Endothelial cell of umbilical vein (primary cell): ENCODE measurements at regions not wholly inside any gene's neighbourhood (a gene's known extent, or its start where the extent isn't known, plus 50 kb on each side); places are given as distances from the start of the nearest gene placed in this dataset.

ENCODE experiments used
- BruUV-seq: library from RNA; stranded (reverse); fragments of 400-500 nt; replicated peaks from 2 replicates; lab custom pipeline; 2021; lab: Mats Ljungman, UMichigan
- CTCF ChIA-PET: fragments of 300-600, 350-600 bp; sonication (Branson Sonifier 250); formaldehyde crosslinking; loops from one replicate; lab custom pipeline; 2021; ENCODE audit warnings: antibody characterized with exemption, inconsistent platforms; lab: Charles Lee
- POLR2A ChIA-PET: fragments of 300-600, 350-600 bp; sonication (Branson Sonifier 250); formaldehyde crosslinking; loops from one replicate; lab custom pipeline; 2021; ENCODE audit warnings: antibody characterized with exemption, inconsistent platforms; lab: Charles Lee
- DNase-seq: peaks from one replicate; pipeline ENCODE4 v3.0.0-alpha.2; 2011; ENCODE audit warnings: low read depth, low spot score
- FAIRE-seq: peaks from 2 replicates; lab custom pipeline; 2011; peaks lifted over from hg19 to GRCh38; lab: Jason Lieb, UNC
- H2AFZ ChIP-seq: 2 replicates; pipeline ENCODE4 v1.6.0; 2012; ENCODE audit warnings: low read depth, low read length, control low read depth, inconsistent platforms
- H3K27ac ChIP-seq: 2 replicates; pipeline ENCODE4 v1.5.1; 2011; ENCODE audit warnings: low read depth, mild to moderate bottlenecking, control low read depth, low read length, moderate library complexity; ENCODE audit not compliant: insufficient read depth
- H3K27me3 ChIP-seq, 2 experiments: 2 replicates each; pipeline versions ENCODE4 v1.6.0 to v1.6.1; 2011; ENCODE audit warnings: low read length in 2 of 2, mixed read lengths in 1 of 2; ENCODE audit not compliant: control insufficient read depth in 2 of 2, insufficient read depth in 2 of 2
- H3K36me3 ChIP-seq, 2 experiments: 2 replicates in 1 of 2; 3 replicates in 1 of 2; pipeline ENCODE4 v1.5.1; 2011; ENCODE audit warnings: low read length in 2 of 2, mild to moderate bottlenecking in 1 of 2, moderate library complexity in 1 of 2; ENCODE audit not compliant: control insufficient read depth in 2 of 2, insufficient read depth in 2 of 2; ENCODE audit errors: extremely low read depth in 1 of 2
- H3K4me1 ChIP-seq: 3 replicates; pipeline ENCODE4 v1.5.1; 2011; ENCODE audit warnings: mild to moderate bottlenecking, low read length; ENCODE audit not compliant: control insufficient read depth, insufficient read depth; ENCODE audit errors: extremely low read depth
- H3K4me2 ChIP-seq: 2 replicates; pipeline ENCODE4 v1.6.1; 2011; ENCODE audit warnings: low read length, control low read depth, mixed read lengths; ENCODE audit not compliant: insufficient read depth
- H3K4me3 ChIP-seq, 3 experiments: fragments of 200-600 bp in 1 of 3; sonication (generic), shearing (Covaris generic) in 1 of 3; replicated peaks in 1 of 3; 2 replicates each; pipeline ENCODE4 v1.5.1; 2011 to 2016; ENCODE audit warnings: control low read depth in 3 of 3, low read length in 3 of 3, mild to moderate bottlenecking in 2 of 3, inconsistent platforms in 1 of 3, low read depth in 1 of 3, moderate library complexity in 1 of 3; ENCODE audit not compliant: insufficient read depth in 1 of 3
- H3K79me2 ChIP-seq: 2 replicates; pipeline ENCODE4 v1.6.0; 2012; ENCODE audit warnings: low read length, inconsistent platforms; ENCODE audit not compliant: control insufficient read depth, insufficient read depth
- H3K9ac ChIP-seq: replicated peaks from 2 replicates; pipeline ENCODE3; 2011; ENCODE audit warnings: low read length, control low read depth; ENCODE audit not compliant: insufficient read depth; ENCODE audit errors: extremely low read depth
- H3K9me1 ChIP-seq: replicated peaks from 3 replicates; pipeline ENCODE4 v1.6.0; 2011; ENCODE audit warnings: mild to moderate bottlenecking, low read length; ENCODE audit not compliant: control insufficient read depth, insufficient read depth; ENCODE audit errors: extremely low read depth
- H3K9me3 ChIP-seq: replicated peaks from 2 replicates; pipeline ENCODE4 v1.5.1; 2012; ENCODE audit warnings: low read length, inconsistent platforms; ENCODE audit not compliant: control insufficient read depth, insufficient read depth
- H4K20me1 ChIP-seq: replicated peaks from 2 replicates; pipeline ENCODE3; 2011; ENCODE audit warnings: mild to moderate bottlenecking, low read length; ENCODE audit not compliant: control insufficient read depth, insufficient read depth; ENCODE audit errors: extremely low read depth
- CTCF ChIP-seq, 2 donors: IDR thresholded peaks; 1 replicate in 1 of 2; 2 replicates in 1 of 2; pipeline ENCODE4 v1.5.1; 2011; ENCODE audit warnings: low read length in 2 of 2, mild to moderate bottlenecking in 2 of 2, moderate library complexity in 2 of 2, control low read depth in 1 of 2, inconsistent platforms in 1 of 2, low read depth in 1 of 2; ENCODE audit not compliant: insufficient read depth in 1 of 2; ENCODE audit errors: extremely low read depth in 1 of 2
- EZH2 ChIP-seq: IDR thresholded peaks from 2 replicates; pipeline ENCODE4 v1.6.1; 2012; ENCODE audit warnings: borderline replicate concordance, low read depth, mild to moderate bottlenecking, moderate library complexity, low read length, inconsistent platforms; ENCODE audit not compliant: severe bottlenecking
- FOS ChIP-seq: IDR thresholded peaks from 2 replicates; pipeline ENCODE4 v1.6.1; 2011; ENCODE audit warnings: mild to moderate bottlenecking, low read length, moderate library complexity, borderline replicate concordance; ENCODE audit not compliant: insufficient read depth
- GATA2 ChIP-seq: IDR thresholded peaks from 2 replicates; pipeline ENCODE4 v1.7.0; 2011; ENCODE audit warnings: low read depth, mild to moderate bottlenecking, moderate library complexity, mixed read lengths, low read length; ENCODE audit not compliant: insufficient read length, insufficient read depth
- JUN ChIP-seq: IDR thresholded peaks from 2 replicates; pipeline ENCODE4 v1.6.1; 2011; ENCODE audit warnings: borderline replicate concordance, low read depth; ENCODE audit not compliant: insufficient read length, insufficient read depth
- MYC ChIP-seq: IDR thresholded peaks from one replicate; pipeline ENCODE4 v1.6.1; 2011; ENCODE audit warnings: mild to moderate bottlenecking, low read depth, low read length
- POLR2A ChIP-seq: IDR thresholded peaks from 2 replicates; pipeline ENCODE4 v1.6.1; 2012; ENCODE audit warnings: low read depth, mild to moderate bottlenecking, control low read depth, low read length
- POLR2AphosphoS5 ChIP-seq: IDR thresholded peaks from 2 replicates; pipeline ENCODE4 v1.6.1; 2012; ENCODE audit warnings: low read depth, mild to moderate bottlenecking, control low read depth, low read length, moderate library complexity; ENCODE audit not compliant: insufficient read depth
- dilution Hi-C: fragments of 300-500 bp; cut with MboI; formaldehyde crosslinking; loops from one replicate; pipeline ENCODE4 v1.15.0; 2019; ENCODE audit warnings: low sequenced_read_pairs; ENCODE audit not compliant: extremely low pct_ligation_motif_present
- intact Hi-C: fragments of 100-400 bp; cut with micrococcal nuclease; formaldehyde crosslinking; loops from one replicate; pipeline ENCODE4 v1.10.0; 2022
- TF ChIP-seq, protein P1 (sequence below): IDR thresholded peaks from 2 replicates; pipeline ENCODE4 v1.6.1; 2011; ENCODE audit not compliant: insufficient read depth, insufficient read length

DNA sequence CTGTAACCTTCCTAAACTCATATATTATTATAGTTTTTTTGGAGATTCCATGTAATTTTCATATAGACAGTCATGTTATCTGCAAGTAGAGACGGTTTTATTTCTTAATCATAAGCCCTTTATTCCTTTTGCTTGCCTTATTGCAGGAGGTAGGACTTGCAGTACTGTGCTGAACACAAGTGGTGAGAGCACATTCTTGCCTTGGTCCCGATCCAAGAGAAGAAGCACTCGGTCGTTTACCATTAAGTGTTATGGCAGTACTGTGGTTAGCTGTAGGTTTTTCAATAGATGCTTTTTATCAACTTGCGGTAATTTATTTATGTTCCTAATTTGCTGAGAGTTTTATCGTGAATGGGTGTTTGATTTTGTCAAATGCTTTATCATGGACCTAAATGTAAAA lies 305.7 kb downstream of the DYSF start:
- H3K27me3 ChIP-seq = peaks cover 7% of the 10 kb centered on the region in 2 experiments
- intact Hi-C loops = no loop called here
- no peaks in the 10 kb centered on the region for H4K20me1 ChIP-seq
- ChIA-PET POLR2A (no interaction called here), CTCF (no interaction called here)
- H3K4me1 ChIP-seq = peaks cover 10% of the 10 kb centered on the region
- no peak overlapping the region for H3K27ac ChIP-seq
- no peak overlapping the region for H3K4me2 ChIP-seq
- FAIRE-seq (no peak), DNase-seq (no peak)
- H3K9me1 ChIP-seq = no peaks in the 10 kb centered on the region
- no peak overlapping the region for H3K4me3 ChIP-seq
- TF ChIP-seq POLR2AphosphoS5 (no peak), CTCF (IDR thresholded peaks at IDR 0.05; ENCODE audit: extremely low read depth in 1 of 2, insufficient read depth in 1 of 2, low read depth in 1 of 2, low read length in 2 of 2) (no peak), EZH2 (no peak), GATA2 (no peak), POLR2A (no peak), MYC (no peak), JUN (no peak), FOS (no peak)
- TF ChIP-seq, protein P1, sequence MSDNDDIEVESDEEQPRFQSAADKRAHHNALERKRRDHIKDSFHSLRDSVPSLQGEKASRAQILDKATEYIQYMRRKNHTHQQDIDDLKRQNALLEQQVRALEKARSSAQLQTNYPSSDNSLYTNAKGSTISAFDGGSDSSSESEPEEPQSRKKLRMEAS = no peak
- no peaks in the 10 kb centered on the region for H3K36me3 ChIP-seq
- no peaks in the 10 kb centered on the region for H3K79me2 ChIP-seq
- dilution Hi-C loops = no loop called here
- no TSS peak for BruUV-seq
- H3K9me3 ChIP-seq = no peaks in the 10 kb centered on the region
- H2AFZ ChIP-seq = no peak overlapping the region
- H3K9ac ChIP-seq = no peak overlapping the region
